ENCODE measurements at regions not wholly inside any gene's neighbourhood (a gene's known extent, or its start where the extent isn't known, plus 50 kb on each side); places are given as distances from the start of the nearest gene placed in this dataset.

GRCh38 chr11:80146232-80146631 lies 705.4 kb upstream of the TENM4 start:
- Histone ChIP-seq H3K9me3 (ENCODE audit: insufficient read depth, low read depth, low read length) (no peaks in the 10 kb centered on the region), H3K18ac (ENCODE audit: low read length) (no peak overlapping the region), H2AK5ac (ENCODE audit: low read length) (no peak overlapping the region), H3K9ac (ENCODE audit: low read length) (no peak overlapping the region), H3K4me2 (ENCODE audit: low read length) (no peak overlapping the region), H2BK120ac (ENCODE audit: insufficient read depth, low read length, poor library complexity) (no peak overlapping the region), H3K79me1 (ENCODE audit: low read length) (no peaks in the 10 kb centered on the region), H3K14ac (ENCODE audit: low read length) (no peak overlapping the region), H3K4me1 (ENCODE audit: control insufficient read depth in 1 of 2, insufficient read depth in 2 of 2, low read length in 2 of 2) (no peaks in the 10 kb centered on the region), H3K27me3 (ENCODE audit: insufficient read depth, low read length) (no peaks in the 10 kb centered on the region), H3K27ac (ENCODE audit: low read depth, low read length) (no peak overlapping the region), H4K12ac (ENCODE audit: low read depth, low read length) (no peak overlapping the region), H2AFZ (ENCODE audit: insufficient read depth, low read length, poor library complexity) (no peak overlapping the region), H3K36me3 (ENCODE audit: control insufficient read depth in 1 of 2, insufficient read depth in 2 of 2, low read length in 2 of 2) (no peaks in the 10 kb centered on the region), H3K79me2 (ENCODE audit: control insufficient read depth, insufficient read depth, low read length, poor library complexity) (no peaks in the 10 kb centered on the region), H4K8ac (ENCODE audit: low read depth, low read length) (no peak overlapping the region), H2BK5ac (ENCODE audit: low read depth, low read length, poor library complexity) (no peak overlapping the region), H3K23ac (ENCODE audit: low read length) (no peak overlapping the region), H2BK12ac (ENCODE audit: low read length) (no peak overlapping the region), H3K4ac (ENCODE audit: low read depth, low read length) (no peak overlapping the region), H3K4me3 (ENCODE audit: low read depth, low read length) (no peak overlapping the region), H4K91ac (ENCODE audit: low read depth, low read length) (no peak overlapping the region)
- WGBS (ENCODE audit: extremely low coverage, insufficient coverage, insufficient read length): no CpG with 5 or more reads among the region's 6 CpGs
- DNase-seq: no peak

- Histone ChIP-seq H3K18ac (ENCODE audit: low read length) (no peak overlapping the region), H3K23ac (ENCODE audit: low read length) (no peak overlapping the region), H3K27ac (ENCODE audit: low read depth, low read length) (no peak overlapping the region), H3K4me2 (ENCODE audit: low read length) (no peak overlapping the region), H2BK120ac (ENCODE audit: insufficient read depth, low read length, poor library complexity) (no peak overlapping the region), H3K9ac (ENCODE audit: low read length) (no peak overlapping the region), H2BK12ac (ENCODE audit: low read length) (no peak overlapping the region), H3K4ac (ENCODE audit: low read depth, low read length) (no peak overlapping the region), H2AFZ (ENCODE audit: insufficient read depth, low read length, poor library complexity) (no peak overlapping the region), H3K4me3 (ENCODE audit: low read depth, low read length) (no peak overlapping the region), H3K36me3 (ENCODE audit: control insufficient read depth in 1 of 2, insufficient read depth in 2 of 2, low read length in 2 of 2) (no peaks in the 10 kb centered on the region), H4K91ac (ENCODE audit: low read depth, low read length) (no peak overlapping the region), H3K14ac (ENCODE audit: low read length) (no peak overlapping the region), H3K4me1 (ENCODE audit: control insufficient read depth in 1 of 2, insufficient read depth in 2 of 2, low read length in 2 of 2) (no peaks in the 10 kb centered on the region), H3K9me3 (ENCODE audit: insufficient read depth, low read depth, low read length) (no peaks in the 10 kb centered on the region), H2BK5ac (ENCODE audit: low read depth, low read length, poor library complexity) (no peak overlapping the region), H3K79me2 (ENCODE audit: control insufficient read depth, insufficient read depth, low read length, poor library complexity) (no peaks in the 10 kb centered on the region), H2AK5ac (ENCODE audit: low read length) (no peak overlapping the region), H3K27me3 (ENCODE audit: insufficient read depth, low read length) (no peaks in the 10 kb centered on the region), H4K8ac (ENCODE audit: low read depth, low read length) (no peak overlapping the region), H4K12ac (ENCODE audit: low read depth, low read length) (no peak overlapping the region), H3K79me1 (ENCODE audit: low read length) (no peaks in the 10 kb centered on the region)
- DNase-seq: no peak
- WGBS (ENCODE audit: extremely low coverage, insufficient coverage, insufficient read length): no CpG with 5 or more reads among the region's 2 CpGs
Measured at GRCh38 chr11:80144897-80145594, 704.2 kb upstream of the TENM4 start.

- Histone ChIP-seq H3K18ac (ENCODE audit: low read length) (no peak overlapping the region), H2BK12ac (ENCODE audit: low read length) (no peak overlapping the region), H3K79me2 (ENCODE audit: control insufficient read depth, insufficient read depth, low read length, poor library complexity) (no peaks in the 10 kb centered on the region), H3K14ac (ENCODE audit: low read length) (no peak overlapping the region), H3K9me3 (ENCODE audit: insufficient read depth, low read depth, low read length) (no peaks in the 10 kb centered on the region), H2AK5ac (ENCODE audit: low read length) (no peak overlapping the region), H2BK120ac (ENCODE audit: insufficient read depth, low read length, poor library complexity) (no peak overlapping the region), H3K27ac (ENCODE audit: low read depth, low read length) (no peak overlapping the region), H3K4me1 (ENCODE audit: control insufficient read depth in 1 of 2, insufficient read depth in 2 of 2, low read length in 2 of 2) (peaks cover 0 to 2% of the 10 kb centered on the region in 2 experiments), H3K36me3 (ENCODE audit: control insufficient read depth in 1 of 2, insufficient read depth in 2 of 2, low read length in 2 of 2) (no peaks in the 10 kb centered on the region), H3K23ac (ENCODE audit: low read length) (no peak overlapping the region), H4K12ac (ENCODE audit: low read depth, low read length) (no peak overlapping the region), H3K4me2 (ENCODE audit: low read length) (no peak overlapping the region), H2AFZ (ENCODE audit: insufficient read depth, low read length, poor library complexity) (no peak overlapping the region), H3K4ac (ENCODE audit: low read depth, low read length) (no peak overlapping the region), H2BK5ac (ENCODE audit: low read depth, low read length, poor library complexity) (no peak overlapping the region), H3K79me1 (ENCODE audit: low read length) (no peaks in the 10 kb centered on the region), H3K4me3 (ENCODE audit: low read depth, low read length) (no peak overlapping the region), H3K27me3 (ENCODE audit: insufficient read depth, low read length) (no peaks in the 10 kb centered on the region), H4K8ac (ENCODE audit: low read depth, low read length) (no peak overlapping the region), H4K91ac (ENCODE audit: low read depth, low read length) (no peak overlapping the region), H3K9ac (ENCODE audit: low read length) (no peak overlapping the region)
- no CpG with 5 or more reads among the region's 3 CpGs for WGBS (ENCODE audit: extremely low coverage, insufficient coverage, insufficient read length)
- no peak for DNase-seq
Measured at GRCh38 chr11:80136991-80137390, 696.2 kb upstream of the TENM4 start.

GRCh38 chr11:80129396-80129795 lies 688.6 kb upstream of the TENM4 start:
- Histone ChIP-seq H3K79me2 (ENCODE audit: control insufficient read depth, insufficient read depth, low read length, poor library complexity) (no peaks in the 10 kb centered on the region), H3K36me3 (ENCODE audit: control insufficient read depth in 1 of 2, insufficient read depth in 2 of 2, low read length in 2 of 2) (no peaks in the 10 kb centered on the region), H3K9me3 (ENCODE audit: insufficient read depth, low read depth, low read length) (peaks cover 2% of the 10 kb centered on the region), H3K79me1 (ENCODE audit: low read length) (no peaks in the 10 kb centered on the region), H3K27ac (ENCODE audit: low read depth, low read length) (no peak overlapping the region), H3K4ac (ENCODE audit: low read depth, low read length) (no peak overlapping the region), H2BK120ac (ENCODE audit: insufficient read depth, low read length, poor library complexity) (no peak overlapping the region), H3K4me2 (ENCODE audit: low read length) (no peak overlapping the region), H3K18ac (ENCODE audit: low read length) (no peak overlapping the region), H3K23ac (ENCODE audit: low read length) (no peak overlapping the region), H4K91ac (ENCODE audit: low read depth, low read length) (no peak overlapping the region), H2AFZ (ENCODE audit: insufficient read depth, low read length, poor library complexity) (no peak overlapping the region), H2AK5ac (ENCODE audit: low read length) (no peak overlapping the region), H2BK12ac (ENCODE audit: low read length) (no peak overlapping the region), H3K9ac (ENCODE audit: low read length) (no peak overlapping the region), H2BK5ac (ENCODE audit: low read depth, low read length, poor library complexity) (no peak overlapping the region), H4K8ac (ENCODE audit: low read depth, low read length) (no peak overlapping the region), H3K4me3 (ENCODE audit: low read depth, low read length) (no peak overlapping the region), H4K12ac (ENCODE audit: low read depth, low read length) (no peak overlapping the region), H3K4me1 (ENCODE audit: control insufficient read depth in 1 of 2, insufficient read depth in 2 of 2, low read length in 2 of 2) (no peaks in the 10 kb centered on the region), H3K27me3 (ENCODE audit: insufficient read depth, low read length) (no peaks in the 10 kb centered on the region), H3K14ac (ENCODE audit: low read length) (no peak overlapping the region)
- no peak for DNase-seq

All from trophoblast cell (in vitro differentiated cells and primary cell).